GM21786 (cell line): ENCODE measurements at regions not wholly inside any gene's neighbourhood (a gene's known extent, or its start where the extent isn't known, plus 50 kb on each side); places are given as distances from the start of the nearest gene placed in this dataset.
A peak's percentile ranks its signal among the peaks of the same experiment; 100 is the strongest.
"Not testable (repeated sequence)": the region's sequence is repeated elsewhere in the genome, so short reads cannot be mapped to it uniquely, and the experiment has no call there.

Experiments used
- ATAC-seq: cut with Tn5 transposase; IDR thresholded peaks from one replicate; pipeline ENCODE4 v1.9.1; 2021; ENCODE audit not compliant: unreplicated experiment

GRCh38 chr13:21909331-21909730 is 238.5 kb downstream of the FGF9 start:
- ATAC-seq: no peak

- ATAC-seq: no peak
Measured at GRCh38 chr13:21910546-21910945, 239.7 kb downstream of the FGF9 start.

- no peak for ATAC-seq
Measured at GRCh38 chr13:21911646-21912298, 240.9 kb downstream of the FGF9 start.

DNA sequence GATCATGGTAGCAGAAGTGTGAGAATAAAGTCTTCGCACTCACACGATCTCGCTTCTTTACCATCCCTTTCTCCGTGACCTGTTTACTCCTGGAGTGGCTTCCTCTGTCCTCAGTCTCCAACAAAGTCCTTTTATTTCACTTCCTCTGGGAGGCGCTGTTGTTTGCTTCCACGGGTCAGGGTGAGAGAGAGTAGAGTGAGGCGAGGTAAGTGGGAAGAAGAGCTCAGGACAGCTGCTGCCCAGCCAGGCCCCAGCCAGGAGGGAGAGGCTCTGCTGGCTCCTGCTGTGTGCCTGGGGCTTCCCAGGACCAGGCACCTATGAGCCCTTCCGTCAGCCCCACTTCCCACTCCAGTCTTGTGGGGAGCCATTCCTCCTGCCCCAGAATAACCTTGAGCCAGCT is 242.1 kb downstream of the FGF9 start:
- no peak for ATAC-seq

GRCh38 chr13:21917086-21918015 is 246.5 kb downstream of the FGF9 start:
- no peak for ATAC-seq

- ATAC-seq: not testable (repeated sequence)
Measured at GRCh38 chr13:21920802-21921201, 249.9 kb downstream of the FGF9 start.

DNA sequence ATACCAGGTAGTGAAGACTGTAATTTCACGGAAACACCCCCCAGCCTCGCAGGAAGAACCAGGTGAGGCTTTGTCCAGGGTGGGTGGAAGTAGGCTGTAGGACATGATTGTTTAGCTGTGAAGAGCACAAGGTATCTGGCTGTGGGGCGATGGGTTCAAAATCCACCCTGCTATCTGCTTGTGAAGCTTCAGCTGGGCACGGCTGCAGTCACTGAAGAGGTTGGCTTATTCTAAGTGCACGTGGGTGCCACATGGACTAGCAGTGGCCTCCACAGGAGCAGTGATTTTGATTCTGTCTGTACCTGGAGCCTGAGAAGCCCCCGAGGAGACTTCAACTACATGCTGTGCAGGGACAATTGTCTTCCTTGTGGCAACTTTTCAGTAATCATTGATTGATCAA is 254.1 kb downstream of the FGF9 start:
- no peak for ATAC-seq

DNA sequence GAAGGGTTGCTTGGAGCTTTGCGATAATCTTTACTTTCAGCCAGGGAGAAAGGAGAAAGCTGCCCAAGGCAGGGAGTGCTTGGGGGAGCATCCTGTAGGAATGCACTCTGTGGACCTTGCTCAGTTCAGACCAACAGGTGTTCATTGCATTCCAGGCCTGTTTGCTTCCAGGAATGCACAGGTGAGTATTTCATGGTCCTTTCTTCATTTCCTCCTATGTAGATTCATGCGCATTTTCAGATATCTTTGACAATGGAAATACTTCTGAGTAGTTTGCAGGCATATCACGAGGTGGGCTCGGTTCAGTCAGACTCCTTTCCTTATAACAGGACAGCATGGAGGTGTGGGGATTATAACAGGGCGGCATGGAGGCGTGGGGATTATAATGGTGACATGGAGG is 254.8 kb downstream of the FGF9 start:
- no peak for ATAC-seq

- no peak for ATAC-seq
Measured at GRCh38 chr13:21929400-21929799, 258.5 kb downstream of the FGF9 start.

- ATAC-seq: no peak
Measured at GRCh38 chr13:21930536-21930935, 259.7 kb downstream of the FGF9 start.

- no peak for ATAC-seq
Measured at GRCh38 chr13:21932578-21932977, 261.7 kb downstream of the FGF9 start.

GRCh38 chr13:21932996-21933395 is 262.1 kb downstream of the FGF9 start:
- ATAC-seq: no peak

GRCh38 chr13:21934284-21934683 is 263.4 kb downstream of the FGF9 start:
- ATAC-seq: no peak

- no peak for ATAC-seq
Measured at GRCh38 chr13:21936674-21937073, 265.8 kb downstream of the FGF9 start.

- no peak for ATAC-seq
Measured at GRCh38 chr13:21938168-21938567, 267.3 kb downstream of the FGF9 start.

DNA sequence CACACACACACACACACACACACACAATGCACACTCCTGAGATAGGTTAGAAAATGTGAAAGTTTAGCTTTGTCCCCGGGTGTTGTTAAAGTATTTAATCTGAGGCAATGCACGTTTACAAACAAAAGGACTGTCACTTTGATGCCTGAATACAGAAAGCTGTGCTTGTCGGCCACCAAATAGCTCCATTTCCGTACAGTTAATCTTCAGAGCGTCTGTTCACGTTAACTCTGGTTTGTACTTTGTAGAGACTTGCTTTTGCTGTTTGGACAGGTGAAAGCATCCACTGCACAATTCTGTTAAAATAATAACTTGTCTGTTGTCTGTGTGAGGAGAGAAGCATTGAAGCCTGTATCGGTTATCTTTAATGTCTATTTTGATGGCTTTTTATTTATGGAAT is 267.8 kb downstream of the FGF9 start:
- ATAC-seq: no peak

- ATAC-seq: no peak
Measured at GRCh38 chr13:21942061-21942460, 271.2 kb downstream of the FGF9 start.

DNA sequence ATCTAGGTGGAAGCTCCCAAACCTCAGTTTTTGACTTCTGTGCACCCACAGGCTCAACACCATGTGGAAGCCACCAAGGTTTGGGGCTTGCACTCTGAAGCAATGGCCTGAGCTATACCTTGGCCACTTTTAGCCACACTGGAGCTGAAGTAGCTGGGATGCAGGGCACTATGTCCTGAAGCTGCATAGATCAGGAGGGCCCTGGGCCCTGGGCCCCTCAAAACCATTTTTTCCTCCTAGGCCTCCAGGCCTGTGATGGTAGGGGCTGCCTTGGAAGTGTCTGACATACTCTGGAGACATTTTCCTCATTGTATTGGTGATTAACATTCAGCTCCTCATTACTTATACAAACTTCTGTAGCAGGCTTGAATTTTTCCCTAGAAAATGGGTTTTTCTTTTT is 273.7 kb downstream of the FGF9 start:
- ATAC-seq: no peak

GRCh38 chr13:21945195-21945594 is 274.3 kb downstream of the FGF9 start:
- ATAC-seq: no peak

DNA sequence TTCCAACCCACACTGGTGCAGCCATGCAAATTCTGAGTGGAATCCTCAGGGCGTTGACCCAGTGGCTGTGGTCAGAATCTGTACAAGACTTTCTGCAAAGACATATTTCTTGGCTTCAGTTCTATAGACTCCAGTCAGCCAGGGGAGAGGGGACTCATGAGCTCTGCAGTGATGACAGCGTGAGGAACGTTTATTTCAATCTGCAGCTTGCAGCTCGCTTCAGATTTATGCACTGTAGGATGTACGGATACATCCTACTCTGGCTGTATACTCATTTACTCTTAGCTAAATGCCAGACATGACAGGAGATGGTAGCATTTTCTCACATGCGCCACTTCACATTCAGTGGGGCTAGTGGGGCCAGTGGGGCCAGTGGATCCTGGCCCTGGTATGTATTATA is 276.1 kb downstream of the FGF9 start:
- no peak for ATAC-seq

GRCh38 chr13:21948769-21949474 is 278.0 kb downstream of the FGF9 start:
- peak; percentile 81 for ATAC-seq
